Ovary (tissue), 3 donors: ENCODE measurements at regions not wholly inside any gene's neighbourhood (a gene's known extent, or its start where the extent isn't known, plus 50 kb on each side); places are given as distances from the start of the nearest gene placed in this dataset.

Source experiments
- CTCF ChIP-seq, 3 donors: fragments of 450-650 bp in 2 of 3; fragments of 200-600 bp in 1 of 3; IDR thresholded peaks; one replicate each; pipeline versions ENCODE4 v1.5.1 to v1.8.0; 2016 to 2022; ENCODE audit warnings: antibody characterized with exemption in 3 of 3, mild to moderate bottlenecking in 1 of 3
- EP300 ChIP-seq: sonication (generic); formaldehyde crosslinking; IDR thresholded peaks from one replicate; pipeline ENCODE4 v1.6.1; 2017; ENCODE audit warnings: antibody characterized with exemption
- donor health status: DM: no; HTN: no; CAD: no.

- TF ChIP-seq EP300 = no peak
- TF ChIP-seq CTCF (IDR thresholded peaks at IDR 0.05) = no peak
These were observed 149.9 kb upstream of the PHACTR1 start for GRCh38 chr6:12566618-12567123.
